SK-N-SH treated with all-trans-retinoic acid at 6 μM for 48 hours (cell line): ENCODE measurements at regions not wholly inside any gene's neighbourhood (a gene's known extent, or its start where the extent isn't known, plus 50 kb on each side); places are given as distances from the start of the nearest gene placed in this dataset.

ENCODE experiments used
- ARNTL ChIP-seq: fragments of 450-650 bp; formaldehyde crosslinking; IDR thresholded peaks from 2 replicates; pipeline ENCODE4 v1.5.0; 2020; ENCODE audit warnings: low read depth, mild to moderate bottlenecking, moderate library complexity, borderline replicate concordance
- CSDC2 ChIP-seq: fragments of 250-450 bp; sonication (Bioruptor Pico); IDR thresholded peaks from 2 replicates; pipeline ENCODE4 v1.5.0; 2020; ENCODE audit warnings: mild to moderate bottlenecking, moderate library complexity
- GLIS3 ChIP-seq: fragments of 250-450 bp; sonication (Bioruptor Pico); IDR thresholded peaks from 2 replicates; pipeline ENCODE4 v1.5.0; 2020; ENCODE audit warnings: mild to moderate bottlenecking, moderate library complexity
- RARB ChIP-seq: fragments of 250-450 bp; sonication (Bioruptor Pico); IDR thresholded peaks from 2 replicates; pipeline ENCODE4 v1.8.0; 2021; ENCODE audit warnings: mild to moderate bottlenecking, moderate library complexity
- SNAI2 ChIP-seq: fragments of 250-450 bp; sonication (Bioruptor Pico); IDR thresholded peaks from 2 replicates; pipeline ENCODE4 v1.5.0; 2020; ENCODE audit warnings: mild to moderate bottlenecking, moderate library complexity
- ZFP3 ChIP-seq: fragments of 250-450 bp; sonication (Bioruptor Pico); IDR thresholded peaks from 2 replicates; pipeline ENCODE4 v1.5.0; 2020; ENCODE audit warnings: mild to moderate bottlenecking, moderate library complexity
- ZNF8 ChIP-seq: fragments of 450-650 bp; formaldehyde crosslinking; IDR thresholded peaks from 2 replicates; pipeline ENCODE4 v1.5.0; 2020; ENCODE audit warnings: mild to moderate bottlenecking, moderate library complexity
- TF ChIP-seq, protein P1 (sequence below): fragments of 250-450 bp; sonication (Bioruptor Pico); IDR thresholded peaks from 2 replicates; pipeline ENCODE4 v1.8.0; 2020; ENCODE audit warnings: mild to moderate bottlenecking, moderate library complexity, borderline replicate concordance
- TF ChIP-seq, protein P2 (sequence below): fragments of 250-450 bp; sonication (Bioruptor Pico); IDR thresholded peaks from 2 replicates; pipeline ENCODE4 v1.5.1; 2021; ENCODE audit warnings: mild to moderate bottlenecking, moderate library complexity
- TF ChIP-seq, protein P3 (sequence below): fragments of 250-450 bp; sonication (Bioruptor Pico); IDR thresholded peaks from 2 replicates; pipeline ENCODE4 v1.8.0; 2021; ENCODE audit warnings: low read depth, mild to moderate bottlenecking, moderate library complexity, borderline replicate concordance

DNA sequence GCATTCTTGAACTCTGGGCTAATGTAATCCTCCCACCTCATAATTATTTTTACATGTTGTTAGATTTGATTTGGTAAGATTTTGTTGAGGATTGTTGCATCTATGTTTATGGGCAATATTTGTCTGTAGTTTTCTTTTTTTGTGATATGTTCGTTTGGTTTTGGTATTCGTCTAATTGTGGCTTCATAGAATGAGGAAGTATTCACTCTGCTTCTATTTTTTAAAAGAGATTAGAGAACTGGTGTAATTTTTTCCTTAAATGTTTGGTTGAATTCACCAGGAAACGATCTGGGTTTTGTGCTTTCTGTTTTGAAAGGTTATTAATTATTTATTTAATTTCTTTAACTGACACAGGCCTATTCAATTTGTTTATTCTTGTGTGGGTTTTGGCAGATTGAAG, 161.2 kb upstream of the NUDT6 start:
- TF ChIP-seq RARB (CRISPR knock-in tag) (no peak), ZNF8 (no peak), GLIS3 (CRISPR knock-in tag) (no peak), SNAI2 (CRISPR knock-in tag) (no peak), ARNTL (CRISPR knock-in tag) (no peak), CSDC2 (no peak), ZFP3 (no peak)
- TF ChIP-seq, protein P1, sequence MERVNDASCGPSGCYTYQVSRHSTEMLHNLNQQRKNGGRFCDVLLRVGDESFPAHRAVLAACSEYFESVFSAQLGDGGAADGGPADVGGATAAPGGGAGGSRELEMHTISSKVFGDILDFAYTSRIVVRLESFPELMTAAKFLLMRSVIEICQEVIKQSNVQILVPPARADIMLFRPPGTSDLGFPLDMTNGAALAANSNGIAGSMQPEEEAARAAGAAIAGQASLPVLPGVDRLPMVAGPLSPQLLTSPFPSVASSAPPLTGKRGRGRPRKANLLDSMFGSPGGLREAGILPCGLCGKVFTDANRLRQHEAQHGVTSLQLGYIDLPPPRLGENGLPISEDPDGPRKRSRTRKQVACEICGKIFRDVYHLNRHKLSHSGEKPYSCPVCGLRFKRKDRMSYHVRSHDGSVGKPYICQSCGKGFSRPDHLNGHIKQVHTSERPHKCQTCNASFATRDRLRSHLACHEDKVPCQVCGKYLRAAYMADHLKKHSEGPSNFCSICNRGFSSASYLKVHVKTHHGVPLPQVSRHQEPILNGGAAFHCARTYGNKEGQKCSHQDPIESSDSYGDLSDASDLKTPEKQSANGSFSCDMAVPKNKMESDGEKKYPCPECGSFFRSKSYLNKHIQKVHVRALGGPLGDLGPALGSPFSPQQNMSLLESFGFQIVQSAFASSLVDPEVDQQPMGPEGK (CRISPR knock-in tag), result no peak
- TF ChIP-seq, protein P2, sequence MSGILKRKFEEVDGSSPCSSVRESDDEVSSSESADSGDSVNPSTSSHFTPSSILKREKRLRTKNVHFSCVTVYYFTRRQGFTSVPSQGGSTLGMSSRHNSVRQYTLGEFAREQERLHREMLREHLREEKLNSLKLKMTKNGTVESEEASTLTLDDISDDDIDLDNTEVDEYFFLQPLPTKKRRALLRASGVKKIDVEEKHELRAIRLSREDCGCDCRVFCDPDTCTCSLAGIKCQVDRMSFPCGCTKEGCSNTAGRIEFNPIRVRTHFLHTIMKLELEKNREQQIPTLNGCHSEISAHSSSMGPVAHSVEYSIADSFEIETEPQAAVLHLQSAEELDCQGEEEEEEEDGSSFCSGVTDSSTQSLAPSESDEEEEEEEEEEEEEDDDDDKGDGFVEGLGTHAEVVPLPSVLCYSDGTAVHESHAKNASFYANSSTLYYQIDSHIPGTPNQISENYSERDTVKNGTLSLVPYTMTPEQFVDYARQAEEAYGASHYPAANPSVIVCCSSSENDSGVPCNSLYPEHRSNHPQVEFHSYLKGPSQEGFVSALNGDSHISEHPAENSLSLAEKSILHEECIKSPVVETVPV (CRISPR knock-in tag), result no peak
- TF ChIP-seq, protein P3, sequence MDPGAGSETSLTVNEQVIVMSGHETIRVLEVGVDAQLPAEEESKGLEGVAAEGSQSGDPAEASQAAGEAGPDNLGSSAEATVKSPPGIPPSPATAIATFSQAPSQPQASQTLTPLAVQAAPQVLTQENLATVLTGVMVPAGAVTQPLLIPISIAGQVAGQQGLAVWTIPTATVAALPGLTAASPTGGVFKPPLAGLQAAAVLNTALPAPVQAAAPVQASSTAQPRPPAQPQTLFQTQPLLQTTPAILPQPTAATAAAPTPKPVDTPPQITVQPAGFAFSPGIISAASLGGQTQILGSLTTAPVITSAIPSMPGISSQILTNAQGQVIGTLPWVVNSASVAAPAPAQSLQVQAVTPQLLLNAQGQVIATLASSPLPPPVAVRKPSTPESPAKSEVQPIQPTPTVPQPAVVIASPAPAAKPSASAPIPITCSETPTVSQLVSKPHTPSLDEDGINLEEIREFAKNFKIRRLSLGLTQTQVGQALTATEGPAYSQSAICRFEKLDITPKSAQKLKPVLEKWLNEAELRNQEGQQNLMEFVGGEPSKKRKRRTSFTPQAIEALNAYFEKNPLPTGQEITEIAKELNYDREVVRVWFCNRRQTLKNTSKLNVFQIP (CRISPR knock-in tag), result no peak
